ENCODE measurements at regions not wholly inside any gene's neighbourhood (a gene's known extent, or its start where the extent isn't known, plus 50 kb on each side); places are given as distances from the start of the nearest gene placed in this dataset.

DNA sequence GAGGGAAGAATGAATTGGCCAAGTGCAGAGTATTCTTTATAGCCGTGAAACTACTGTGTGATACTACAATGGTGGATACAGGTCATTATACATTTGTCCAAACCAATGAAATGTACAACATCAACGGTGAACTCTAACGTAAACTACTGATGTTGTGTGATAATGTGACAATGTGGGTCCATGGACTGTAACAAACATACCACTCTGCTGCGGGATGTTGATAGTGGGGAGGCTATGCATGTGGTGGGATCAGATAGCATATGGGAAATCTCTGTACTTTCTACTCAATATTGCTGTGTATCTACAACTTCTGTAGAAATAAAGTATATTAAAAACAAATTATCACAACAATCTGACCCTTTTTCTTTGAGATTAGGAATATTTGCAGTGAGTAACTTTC is 101.1 kb downstream of the TEX13C start:
- intact Hi-C loops (cut with micrococcal nuclease; ENCODE audit: unreplicated experiment), result no loop called here
- no peak overlapping the region for H3K9ac ChIP-seq (ENCODE audit: insufficient read depth, low read depth, low read length)
- no peak overlapping the region for H3K27ac ChIP-seq (ENCODE audit: extremely low read length, insufficient read depth, low read length)
- ChIA-PET CTCF (ENCODE audit: low intra/inter-chr PET ratio, low total read pairs) (no interaction called here), POLR2A (no interaction called here)
- 40% methylated on average over 4 of the region's 4 CpGs for WGBS (ENCODE audit: low lambda C conversion rate)
- no peaks in the 10 kb centered on the region for H3K79me2 ChIP-seq (ENCODE audit: insufficient read depth, low read length)
- TF ChIP-seq ELF4 (CRISPR knock-in tag; IDR thresholded peaks at IDR 0.05; ENCODE audit: borderline replicate concordance), result no peak
- TF ChIP-seq, protein P1, sequence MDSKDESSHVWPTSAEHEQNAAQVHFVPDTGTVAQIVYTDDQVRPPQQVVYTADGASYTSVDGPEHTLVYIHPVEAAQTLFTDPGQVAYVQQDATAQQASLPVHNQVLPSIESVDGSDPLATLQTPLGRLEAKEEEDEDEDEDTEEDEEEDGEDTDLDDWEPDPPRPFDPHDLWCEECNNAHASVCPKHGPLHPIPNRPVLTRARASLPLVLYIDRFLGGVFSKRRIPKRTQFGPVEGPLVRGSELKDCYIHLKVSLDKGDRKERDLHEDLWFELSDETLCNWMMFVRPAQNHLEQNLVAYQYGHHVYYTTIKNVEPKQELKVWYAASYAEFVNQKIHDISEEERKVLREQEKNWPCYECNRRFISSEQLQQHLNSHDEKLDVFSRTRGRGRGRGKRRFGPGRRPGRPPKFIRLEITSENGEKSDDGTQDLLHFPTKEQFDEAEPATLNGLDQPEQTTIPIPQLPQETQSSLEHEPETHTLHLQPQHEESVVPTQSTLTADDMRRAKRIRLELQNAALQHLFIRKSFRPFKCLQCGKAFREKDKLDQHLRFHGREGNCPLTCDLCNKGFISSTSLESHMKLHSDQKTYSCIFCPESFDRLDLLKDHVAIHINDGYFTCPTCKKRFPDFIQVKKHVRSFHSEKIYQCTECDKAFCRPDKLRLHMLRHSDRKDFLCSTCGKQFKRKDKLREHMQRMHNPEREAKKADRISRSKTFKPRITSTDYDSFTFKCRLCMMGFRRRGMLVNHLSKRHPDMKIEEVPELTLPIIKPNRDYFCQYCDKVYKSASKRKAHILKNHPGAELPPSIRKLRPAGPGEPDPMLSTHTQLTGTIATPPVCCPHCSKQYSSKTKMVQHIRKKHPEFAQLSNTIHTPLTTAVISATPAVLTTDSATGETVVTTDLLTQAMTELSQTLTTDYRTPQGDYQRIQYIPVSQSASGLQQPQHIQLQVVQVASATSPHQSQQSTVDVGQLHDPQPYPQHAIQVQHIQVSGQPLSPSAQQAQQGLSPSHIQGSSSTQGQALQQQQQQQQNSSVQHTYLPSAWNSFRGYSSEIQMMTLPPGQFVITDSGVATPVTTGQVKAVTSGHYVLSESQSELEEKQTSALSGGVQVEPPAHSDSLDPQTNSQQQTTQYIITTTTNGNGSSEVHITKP (CRISPR knock-in tag; IDR thresholded peaks at IDR 0.05; ENCODE audit: low read depth), result no peak
- TF ChIP-seq MATR3 (CRISPR knock-in tag; IDR thresholded peaks at IDR 0.05), result no peak
- no peak for TF ChIP-seq FUBP1 (CRISPR knock-in tag; IDR thresholded peaks at IDR 0.05; ENCODE audit: borderline replicate concordance)
- no peak for TF ChIP-seq ZNF280D (CRISPR knock-in tag; IDR thresholded peaks at IDR 0.05)
- TF ChIP-seq ZNF333 (CRISPR knock-in tag; IDR thresholded peaks at IDR 0.05; ENCODE audit: borderline replicate concordance), result no peak
- TF ChIP-seq, protein P2, sequence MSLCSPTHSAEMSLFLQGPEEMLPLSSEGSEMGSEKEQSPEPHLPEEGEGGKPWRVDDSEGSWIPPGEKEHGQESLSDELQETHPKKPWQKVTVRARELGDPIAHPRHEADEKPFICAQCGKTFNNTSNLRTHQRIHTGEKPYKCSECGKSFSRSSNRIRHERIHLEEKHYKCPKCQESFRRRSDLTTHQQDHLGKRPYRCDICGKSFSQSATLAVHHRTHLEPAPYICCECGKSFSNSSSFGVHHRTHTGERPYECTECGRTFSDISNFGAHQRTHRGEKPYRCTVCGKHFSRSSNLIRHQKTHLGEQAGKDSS (CRISPR knock-in tag; IDR thresholded peaks at IDR 0.05; ENCODE audit: borderline replicate concordance, low read depth), result no peak
- no peak for TF ChIP-seq ZNF460 (CRISPR knock-in tag; IDR thresholded peaks at IDR 0.05; ENCODE audit: borderline replicate concordance)
- TF ChIP-seq MAX (IDR thresholded peaks at IDR 0.05), result no peak
- TF ChIP-seq REPIN1 (CRISPR knock-in tag; IDR thresholded peaks at IDR 0.05; ENCODE audit: borderline replicate concordance, low read depth), result no peak
- TF ChIP-seq SSRP1 (CRISPR knock-in tag; IDR thresholded peaks at IDR 0.05), result no peak
- TF ChIP-seq AKAP8 (CRISPR knock-in tag; IDR thresholded peaks at IDR 0.05), result no peak
- no peak overlapping the region for H2AFZ ChIP-seq (ENCODE audit: low read length)
- no peaks in the 10 kb centered on the region; the same call in 1 of the 2 replicates for H3K9me3 ChIP-seq (ENCODE audit: low read length)
- H4K20me1 ChIP-seq (ENCODE audit: insufficient read depth, low read length), result no peaks in the 10 kb centered on the region
- no peak overlapping the region for H3K4me3 ChIP-seq (replicated peaks in 1 of 3; ENCODE audit: insufficient read depth in 1 of 3, low read depth in 2 of 3, low read length in 3 of 3)
- no peak for FAIRE-seq
- in situ Hi-C loops (cut with HindIII; ENCODE audit: extremely low pct_ligation_motif_present, low pct_unique_long_range_greater_than_20kb), result no loop called here
- no peak for DNase-seq (ENCODE audit: low spot score)
- BruUV-seq (replicated peaks), result no TSS peak
- H3K4me2 ChIP-seq (ENCODE audit: low read depth, low read length), result no peak overlapping the region
- no peak for ATAC-seq
- H3K36me3 ChIP-seq (replicated peaks in 1 of 2; ENCODE audit: control insufficient read depth in 1 of 2, insufficient read depth in 2 of 2, low read length in 2 of 2), result no peaks in the 10 kb centered on the region
- H3K4me1 ChIP-seq (ENCODE audit: insufficient read depth, low read length), result no peaks in the 10 kb centered on the region
- no peaks in the 10 kb centered on the region for H3K27me3 ChIP-seq (ENCODE audit: control insufficient read depth in 1 of 2, insufficient read depth in 2 of 2, low read length in 2 of 2)
